ENCODE measurements at regions not wholly inside any gene's neighbourhood (a gene's known extent, or its start where the extent isn't known, plus 50 kb on each side); places are given as distances from the start of the nearest gene placed in this dataset.

GRCh38 chr19:28981994-28982393, 231.0 kb downstream of the UQCRFS1 start:
- no peaks in the 10 kb centered on the region for H3K79me2 ChIP-seq (ENCODE audit: low read depth)
- DNase-seq: no peak
- no peak overlapping the region for H3K4me3 ChIP-seq
- H3K9me2 ChIP-seq (ENCODE audit: insufficient read depth): no peaks in the 10 kb centered on the region
- intact Hi-C loops (cut with micrococcal nuclease; ENCODE audit: unreplicated experiment): no loop called here
- ChIA-PET CTCF (no interaction called here), POLR2A (ENCODE audit: unreplicated experiment) (no interaction called here)
- H3K27ac ChIP-seq: no peak overlapping the region
- no peaks in the 10 kb centered on the region for H3K4me1 ChIP-seq (replicated peaks; ENCODE audit: insufficient read depth)
- no peaks in the 10 kb centered on the region for H3K36me3 ChIP-seq (ENCODE audit: low read depth)
- TF ChIP-seq CTCF (conservative IDR thresholded peaks at IDR 0.05) (no peak), EZH2 (IDR thresholded peaks at IDR 0.05; ENCODE audit: low read depth) (no peak)
- H3F3A ChIP-seq (ENCODE audit: insufficient read depth, low read depth): no peaks in the 10 kb centered on the region
- peaks cover 73% of the 10 kb centered on the region for H3K27me3 ChIP-seq (ENCODE audit: insufficient read depth, low read depth)
- no peak overlapping the region for H2AFZ ChIP-seq
- H3K9me3 ChIP-seq (ENCODE audit: insufficient read depth, low read depth): no peaks in the 10 kb centered on the region
- BruUV-seq (replicated peaks): no TSS peak
- H4K20me1 ChIP-seq (ENCODE audit: insufficient read depth): no peaks in the 10 kb centered on the region
- no peak overlapping the region for H3K4me2 ChIP-seq

DNA sequence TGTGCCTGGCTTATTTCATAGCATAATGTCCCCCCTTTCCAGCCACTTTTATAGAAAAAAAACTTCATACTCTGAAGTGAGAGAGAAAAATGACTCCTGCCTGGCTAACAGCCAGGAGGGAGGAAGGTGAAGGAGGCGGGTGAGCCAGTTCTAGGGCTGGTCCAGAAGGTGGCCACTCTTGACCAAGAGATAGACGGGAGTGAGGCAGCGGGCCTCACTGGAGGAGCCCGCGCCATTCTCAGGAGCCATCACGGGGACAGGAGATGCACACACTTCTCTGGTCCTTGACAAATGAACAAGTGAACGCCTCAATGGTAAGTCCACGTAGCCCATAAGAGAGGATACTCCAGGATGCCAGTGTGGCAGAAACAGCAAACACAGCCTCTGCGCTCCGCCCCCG, 231.4 kb downstream of the UQCRFS1 start:
- Histone ChIP-seq H3K4me2 (no peak overlapping the region), H3K36me3 (ENCODE audit: low read depth) (no peaks in the 10 kb centered on the region), H4K20me1 (ENCODE audit: insufficient read depth) (no peaks in the 10 kb centered on the region), H3K27ac (no peak overlapping the region), H2AFZ (no peak overlapping the region), H3F3A (ENCODE audit: insufficient read depth, low read depth) (no peaks in the 10 kb centered on the region), H3K9me3 (ENCODE audit: insufficient read depth, low read depth) (no peaks in the 10 kb centered on the region), H3K9me2 (ENCODE audit: insufficient read depth) (no peaks in the 10 kb centered on the region), H3K79me2 (ENCODE audit: low read depth) (no peaks in the 10 kb centered on the region), H3K4me1 (replicated peaks; ENCODE audit: insufficient read depth) (no peaks in the 10 kb centered on the region), H3K4me3 (no peak overlapping the region), H3K27me3 (ENCODE audit: insufficient read depth, low read depth) (peaks cover 69% of the 10 kb centered on the region)
- TF ChIP-seq CTCF (conservative IDR thresholded peaks at IDR 0.05): no peak
- no peak for TF ChIP-seq EZH2 (IDR thresholded peaks at IDR 0.05; ENCODE audit: low read depth)
- ChIA-PET POLR2A (ENCODE audit: unreplicated experiment) (no interaction called here), CTCF (no interaction called here)
- intact Hi-C loops (cut with micrococcal nuclease; ENCODE audit: unreplicated experiment): no loop called here
- BruUV-seq (replicated peaks): no TSS peak
- DNase-seq: no peak

GRCh38 chr19:28980236-28980868, 232.6 kb downstream of the UQCRFS1 start:
- H3K27me3 ChIP-seq (ENCODE audit: insufficient read depth, low read depth): peaks cover 68% of the 10 kb centered on the region
- no peaks in the 10 kb centered on the region for H3K4me1 ChIP-seq (replicated peaks; ENCODE audit: insufficient read depth)
- ChIA-PET CTCF (no interaction called here), POLR2A (ENCODE audit: unreplicated experiment) (no interaction called here)
- no peaks in the 10 kb centered on the region for H3K9me2 ChIP-seq (ENCODE audit: insufficient read depth)
- H3F3A ChIP-seq (ENCODE audit: insufficient read depth, low read depth): no peaks in the 10 kb centered on the region
- no peaks in the 10 kb centered on the region for H3K9me3 ChIP-seq (ENCODE audit: insufficient read depth, low read depth)
- no peaks in the 10 kb centered on the region for H3K79me2 ChIP-seq (ENCODE audit: low read depth)
- no peak for TF ChIP-seq EZH2 (IDR thresholded peaks at IDR 0.05; ENCODE audit: low read depth)
- no peak for TF ChIP-seq CTCF (conservative IDR thresholded peaks at IDR 0.05)
- no peak overlapping the region for H3K4me3 ChIP-seq
- H3K27ac ChIP-seq: no peak overlapping the region
- DNase-seq: no peak
- no peak overlapping the region for H2AFZ ChIP-seq
- no peak overlapping the region for H3K4me2 ChIP-seq
- H4K20me1 ChIP-seq (ENCODE audit: insufficient read depth): no peaks in the 10 kb centered on the region
- no peaks in the 10 kb centered on the region for H3K36me3 ChIP-seq (ENCODE audit: low read depth)
- intact Hi-C loops (cut with micrococcal nuclease; ENCODE audit: unreplicated experiment): no loop called here
- BruUV-seq (replicated peaks): no TSS peak

All from PC-9 (cell line).